HEK293 (cell line): ENCODE measurements at regions not wholly inside any gene's neighbourhood (a gene's known extent, or its start where the extent isn't known, plus 50 kb on each side); places are given as distances from the start of the nearest gene placed in this dataset.

Experiments used
- CTCF ChIA-PET: fragments of 350-600 bp; formaldehyde crosslinking; extraction: SDS; loops from one replicate; lab custom pipeline; 2021; ENCODE audit warnings: antibody characterized with exemption; lab: Yijun Ruan, JAX
- POLR2A ChIA-PET: fragments of 300-600 bp; formaldehyde crosslinking; extraction: SDS; loops from one replicate; lab custom pipeline; 2020; ENCODE audit warnings: antibody characterized with exemption, inconsistent platforms; lab: Yijun Ruan, JAX
- H3K27ac ChIP-seq: fragments of 200-500 bp; sonication (Bioruptor generic); 2 replicates; pipeline ENCODE4 v1.5.1; 2014; ENCODE audit warnings: low read depth, low read length, control low read depth, inconsistent platforms; ENCODE audit errors: extremely low read depth
- H3K36me3 ChIP-seq, 2 experiments: fragments of 200-500 bp in 1 of 2; sonication (Bioruptor generic) in 1 of 2; 1 replicate in 1 of 2; 2 replicates in 1 of 2; pipeline ENCODE4 v1.5.1; 2014 to 2017; ENCODE audit warnings: inconsistent platforms in 2 of 2, low read length in 2 of 2; ENCODE audit not compliant: control insufficient read depth in 2 of 2, insufficient read depth in 1 of 2
- H3K4me1 ChIP-seq: fragments of 200-500 bp; sonication (Bioruptor generic); 2 replicates; pipeline ENCODE4 v1.5.1; 2014; ENCODE audit warnings: mild to moderate bottlenecking, low read length, inconsistent platforms; ENCODE audit not compliant: control insufficient read depth, insufficient read depth
- H3K4me3 ChIP-seq: 2 replicates; pipeline ENCODE4 v1.5.1; 2011; ENCODE audit warnings: low read depth, mild to moderate bottlenecking, control low read depth, low read length, moderate library complexity
- H3K9me3 ChIP-seq: fragments of 200-500 bp; sonication (Bioruptor generic); 2 replicates; pipeline ENCODE4 v1.5.1; 2014; ENCODE audit warnings: low read depth, low read length, inconsistent platforms; ENCODE audit not compliant: control insufficient read depth, insufficient read depth
- AEBP2 ChIP-seq: fragments of 450-650 bp; formaldehyde crosslinking; IDR thresholded peaks from 2 replicates; pipeline ENCODE4 v1.5.1; 2016; ENCODE audit warnings: missing biosample characterization, missing genetic modification characterization, borderline replicate concordance
- ATF2 ChIP-seq: fragments of 450-650 bp; formaldehyde crosslinking; IDR thresholded peaks from 2 replicates; pipeline ENCODE4 v1.5.1; 2016; ENCODE audit warnings: missing biosample characterization, missing genetic modification characterization, low read depth
- KLF10 ChIP-seq: fragments of 450-650 bp; IDR thresholded peaks from 2 replicates; pipeline ENCODE4 v1.5.1; 2018; ENCODE audit warnings: missing biosample characterization, mild to moderate bottlenecking, missing genetic modification characterization
- OSR2 ChIP-seq: fragments of 450-650 bp; formaldehyde crosslinking; IDR thresholded peaks from 2 replicates; pipeline ENCODE4 v1.5.1; 2016; ENCODE audit warnings: missing biosample characterization, missing genetic modification characterization
- RBAK ChIP-seq: fragments of 450-650 bp; formaldehyde crosslinking; IDR thresholded peaks from 2 replicates; pipeline ENCODE4 v1.5.1; 2016; ENCODE audit warnings: missing biosample characterization, missing genetic modification characterization
- ZBTB17 ChIP-seq: fragments of 450-650 bp; formaldehyde crosslinking; IDR thresholded peaks from 2 replicates; pipeline ENCODE4 v1.5.1; 2016; ENCODE audit warnings: missing biosample characterization, missing genetic modification characterization
- ZBTB20 ChIP-seq: fragments of 450-650 bp; formaldehyde crosslinking; IDR thresholded peaks from 2 replicates; pipeline ENCODE4 v1.5.1; 2016; ENCODE audit warnings: missing biosample characterization, missing genetic modification characterization
- ZBTB21 ChIP-seq: fragments of 450-650 bp; formaldehyde crosslinking; IDR thresholded peaks from 2 replicates; pipeline ENCODE4 v1.5.1; 2017; ENCODE audit warnings: missing biosample characterization, missing genetic modification characterization
- ZEB2 ChIP-seq: fragments of 450-650 bp; formaldehyde crosslinking; IDR thresholded peaks from 2 replicates; pipeline ENCODE4 v1.5.1; 2016; ENCODE audit warnings: missing biosample characterization, missing genetic modification characterization
- ZNF2 ChIP-seq: fragments of 450-650 bp; formaldehyde crosslinking; IDR thresholded peaks from 2 replicates; pipeline ENCODE4 v1.5.1; 2016; ENCODE audit warnings: missing biosample characterization, missing genetic modification characterization
- ZNF223 ChIP-seq: fragments of 450-650 bp; formaldehyde crosslinking; IDR thresholded peaks from 2 replicates; pipeline ENCODE4 v1.5.1; 2016; ENCODE audit warnings: missing biosample characterization, missing genetic modification characterization
- ZNF473 ChIP-seq: fragments of 450-650 bp; formaldehyde crosslinking; IDR thresholded peaks from 2 replicates; pipeline ENCODE4 v1.5.1; 2017; ENCODE audit warnings: missing biosample characterization, missing genetic modification characterization
- ZNF544 ChIP-seq: fragments of 450-650 bp; formaldehyde crosslinking; IDR thresholded peaks from 2 replicates; pipeline ENCODE4 v1.5.0; 2017; ENCODE audit warnings: missing biosample characterization, missing genetic modification characterization
- ZNF558 ChIP-seq: fragments of 450-650 bp; formaldehyde crosslinking; IDR thresholded peaks from 2 replicates; pipeline ENCODE4 v1.5.1; 2016; ENCODE audit warnings: missing biosample characterization, missing genetic modification characterization
- ZNF560 ChIP-seq: fragments of 450-650 bp; formaldehyde crosslinking; IDR thresholded peaks from 2 replicates; pipeline ENCODE4 v1.5.1; 2017; ENCODE audit warnings: missing biosample characterization, missing genetic modification characterization, borderline replicate concordance
- ZNF626 ChIP-seq: fragments of 450-650 bp; sonication (Bioruptor Pico); formaldehyde crosslinking; IDR thresholded peaks from 2 replicates; pipeline ENCODE4 v1.5.1; 2018; ENCODE audit warnings: missing biosample characterization, missing genetic modification characterization, inconsistent platforms
- ZNF639 ChIP-seq: fragments of 450-650 bp; formaldehyde crosslinking; IDR thresholded peaks from 2 replicates; pipeline ENCODE4 v1.5.1; 2016; ENCODE audit warnings: missing biosample characterization, missing genetic modification characterization
- ZNF670 ChIP-seq: fragments of 450-650 bp; formaldehyde crosslinking; IDR thresholded peaks from 2 replicates; pipeline ENCODE4 v1.5.1; 2016; ENCODE audit warnings: missing biosample characterization, missing genetic modification characterization, low read depth
- ZNF768 ChIP-seq: fragments of 450-650 bp; formaldehyde crosslinking; IDR thresholded peaks from 2 replicates; pipeline ENCODE4 v1.5.1; 2018; ENCODE audit warnings: missing biosample characterization, mild to moderate bottlenecking, missing genetic modification characterization
- ZNF776 ChIP-seq: fragments of 450-650 bp; formaldehyde crosslinking; IDR thresholded peaks from 2 replicates; pipeline ENCODE4 v1.5.0; 2017; ENCODE audit warnings: missing biosample characterization, missing genetic modification characterization, borderline replicate concordance
- ZNF830 ChIP-seq: fragments of 450-650 bp; IDR thresholded peaks from 2 replicates; pipeline ENCODE4 v1.5.0; 2018; ENCODE audit warnings: missing biosample characterization, missing genetic modification characterization, low read depth, mild to moderate bottlenecking, moderate library complexity
- ZSCAN23 ChIP-seq: fragments of 450-650 bp; formaldehyde crosslinking; IDR thresholded peaks from 2 replicates; pipeline ENCODE4 v1.5.1; 2016; ENCODE audit warnings: missing biosample characterization, missing genetic modification characterization
- TF ChIP-seq, protein P1 (sequence below): fragments of 450-650 bp; formaldehyde crosslinking; IDR thresholded peaks from 2 replicates; pipeline ENCODE4 v1.5.1; 2016; ENCODE audit warnings: missing biosample characterization, missing genetic modification characterization
- TF ChIP-seq, protein P2 (sequence below): fragments of 450-650 bp; formaldehyde crosslinking; IDR thresholded peaks from 2 replicates; pipeline ENCODE4 v1.5.1; 2016; ENCODE audit warnings: missing biosample characterization, missing genetic modification characterization
- TF ChIP-seq, protein P3 (sequence below): fragments of 450-650 bp; formaldehyde crosslinking; IDR thresholded peaks from 2 replicates; pipeline ENCODE4 v1.5.1; 2016; ENCODE audit warnings: missing biosample characterization, missing genetic modification characterization

- no peaks in the 10 kb centered on the region for H3K36me3 ChIP-seq
- TF ChIP-seq, protein P1, sequence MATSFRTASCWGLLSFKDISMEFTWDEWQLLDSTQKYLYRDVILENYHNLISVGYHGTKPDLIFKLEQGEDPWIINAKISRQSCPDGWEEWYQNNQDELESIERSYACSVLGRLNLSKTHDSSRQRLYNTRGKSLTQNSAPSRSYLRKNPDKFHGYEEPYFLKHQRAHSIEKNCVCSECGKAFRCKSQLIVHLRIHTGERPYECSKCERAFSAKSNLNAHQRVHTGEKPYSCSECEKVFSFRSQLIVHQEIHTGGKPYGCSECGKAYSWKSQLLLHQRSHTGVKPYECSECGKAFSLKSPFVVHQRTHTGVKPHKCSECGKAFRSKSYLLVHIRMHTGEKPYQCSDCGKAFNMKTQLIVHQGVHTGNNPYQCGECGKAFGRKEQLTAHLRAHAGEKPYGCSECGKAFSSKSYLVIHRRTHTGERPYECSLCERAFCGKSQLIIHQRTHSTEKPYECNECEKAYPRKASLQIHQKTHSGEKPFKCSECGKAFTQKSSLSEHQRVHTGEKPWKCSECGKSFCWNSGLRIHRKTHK (tag by site-specific recombination): no peak
- TF ChIP-seq ZBTB21 (no peak), ZNF670 (tag by site-specific recombination) (no peak), ZNF768 (tag by site-specific recombination) (no peak), KLF10 (tag by site-specific recombination) (no peak), OSR2 (tag by site-specific recombination) (no peak), ATF2 (tag by site-specific recombination) (no peak), ZNF473 (tag by site-specific recombination) (no peak), ZBTB17 (tag by site-specific recombination) (no peak), ZBTB20 (tag by site-specific recombination) (no peak), ZNF2 (tag by site-specific recombination) (no peak)
- TF ChIP-seq, protein P2, sequence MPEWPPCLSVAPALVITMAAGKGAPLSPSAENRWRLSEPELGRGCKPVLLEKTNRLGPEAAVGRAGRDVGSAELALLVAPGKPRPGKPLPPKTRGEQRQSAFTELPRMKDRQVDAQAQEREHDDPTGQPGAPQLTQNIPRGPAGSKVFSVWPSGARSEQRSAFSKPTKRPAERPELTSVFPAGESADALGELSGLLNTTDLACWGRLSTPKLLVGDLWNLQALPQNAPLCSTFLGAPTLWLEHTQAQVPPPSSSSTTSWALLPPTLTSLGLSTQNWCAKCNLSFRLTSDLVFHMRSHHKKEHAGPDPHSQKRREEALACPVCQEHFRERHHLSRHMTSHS: no peak
- TF ChIP-seq, protein P3, sequence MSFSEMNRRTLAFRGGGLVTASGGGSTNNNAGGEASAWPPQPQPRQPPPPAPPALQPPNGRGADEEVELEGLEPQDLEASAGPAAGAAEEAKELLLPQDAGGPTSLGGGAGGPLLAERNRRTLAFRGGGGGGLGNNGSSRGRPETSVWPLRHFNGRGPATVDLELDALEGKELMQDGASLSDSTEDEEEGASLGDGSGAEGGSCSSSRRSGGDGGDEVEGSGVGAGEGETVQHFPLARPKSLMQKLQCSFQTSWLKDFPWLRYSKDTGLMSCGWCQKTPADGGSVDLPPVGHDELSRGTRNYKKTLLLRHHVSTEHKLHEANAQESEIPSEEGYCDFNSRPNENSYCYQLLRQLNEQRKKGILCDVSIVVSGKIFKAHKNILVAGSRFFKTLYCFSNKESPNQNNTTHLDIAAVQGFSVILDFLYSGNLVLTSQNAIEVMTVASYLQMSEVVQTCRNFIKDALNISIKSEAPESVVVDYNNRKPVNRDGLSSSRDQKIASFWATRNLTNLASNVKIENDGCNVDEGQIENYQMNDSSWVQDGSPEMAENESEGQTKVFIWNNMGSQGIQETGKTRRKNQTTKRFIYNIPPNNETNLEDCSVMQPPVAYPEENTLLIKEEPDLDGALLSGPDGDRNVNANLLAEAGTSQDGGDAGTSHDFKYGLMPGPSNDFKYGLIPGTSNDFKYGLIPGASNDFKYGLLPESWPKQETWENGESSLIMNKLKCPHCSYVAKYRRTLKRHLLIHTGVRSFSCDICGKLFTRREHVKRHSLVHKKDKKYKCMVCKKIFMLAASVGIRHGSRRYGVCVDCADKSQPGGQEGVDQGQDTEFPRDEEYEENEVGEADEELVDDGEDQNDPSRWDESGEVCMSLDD: no peak
- TF ChIP-seq, all 188 proteins: peak for 0
- ChIA-PET CTCF (no interaction called here), POLR2A (no interaction called here)
- Histone ChIP-seq H3K4me1 (no peaks in the 10 kb centered on the region), H3K27ac (no peak overlapping the region), H3K9me3 (no peaks in the 10 kb centered on the region), H3K4me3 (no peak overlapping the region)
Observed at GRCh38 chr5:167657016-167657415, 634.4 kb upstream of the WWC1 start.

- H3K36me3 ChIP-seq: no peaks in the 10 kb centered on the region
- TF ChIP-seq ZNF558 (tag by site-specific recombination): no peak
- TF ChIP-seq, all 188 proteins: peak for 0
- no peaks in the 10 kb centered on the region for H3K9me3 ChIP-seq
- no peaks in the 10 kb centered on the region for H3K4me1 ChIP-seq
- ChIA-PET POLR2A (no interaction called here), CTCF (no interaction called here)
- H3K4me3 ChIP-seq: no peak overlapping the region
- H3K27ac ChIP-seq: no peak overlapping the region
Observed at GRCh38 chr5:167658889-167659288, 632.6 kb upstream of the WWC1 start.

GRCh38 chr5:167661605-167662004 lies 629.8 kb upstream of the WWC1 start:
- H3K27ac ChIP-seq: no peak overlapping the region
- H3K9me3 ChIP-seq: no peaks in the 10 kb centered on the region
- ChIA-PET POLR2A (no interaction called here), CTCF (no interaction called here)
- H3K4me1 ChIP-seq: no peaks in the 10 kb centered on the region
- no peaks in the 10 kb centered on the region for H3K36me3 ChIP-seq
- H3K4me3 ChIP-seq: no peak overlapping the region
- TF ChIP-seq ZNF544 (tag by site-specific recombination): no peak
- TF ChIP-seq ZSCAN23 (tag by site-specific recombination): no peak
- no peak for TF ChIP-seq ZNF830
- TF ChIP-seq ZNF223: no peak
- no peak for TF ChIP-seq ZNF776 (tag by site-specific recombination)
- no peak for TF ChIP-seq ZNF560 (tag by site-specific recombination)
- no peak for TF ChIP-seq ZEB2 (tag by site-specific recombination)
- TF ChIP-seq ZNF639: no peak
- no peak for TF ChIP-seq RBAK (tag by site-specific recombination)
- TF ChIP-seq ZNF626: no peak
- no peak for TF ChIP-seq AEBP2
